Tibial nerve (tissue), 3 donors: ENCODE measurements at regions not wholly inside any gene's neighbourhood (a gene's known extent, or its start where the extent isn't known, plus 50 kb on each side); places are given as distances from the start of the nearest gene placed in this dataset.

Experiments used
- POLR2A ChIP-seq, 2 donors: fragments of 450-650 bp; IDR thresholded peaks; one replicate each; pipeline ENCODE4 v1.6.1; 2017; ENCODE audit warnings: antibody characterized with exemption in 2 of 2, mild to moderate bottlenecking in 2 of 2, moderate library complexity in 2 of 2
- TF ChIP-seq, protein P1 (sequence below), 5 experiments: fragments of 200-600 bp in 3 of 5; fragments of 450-650 bp in 2 of 5; sonication (generic) in 3 of 5; IDR thresholded peaks; one replicate each; pipeline ENCODE4 v1.5.1; 2016 to 2019; ENCODE audit warnings: antibody characterized with exemption in 5 of 5, mild to moderate bottlenecking in 3 of 5, moderate library complexity in 2 of 5

DNA sequence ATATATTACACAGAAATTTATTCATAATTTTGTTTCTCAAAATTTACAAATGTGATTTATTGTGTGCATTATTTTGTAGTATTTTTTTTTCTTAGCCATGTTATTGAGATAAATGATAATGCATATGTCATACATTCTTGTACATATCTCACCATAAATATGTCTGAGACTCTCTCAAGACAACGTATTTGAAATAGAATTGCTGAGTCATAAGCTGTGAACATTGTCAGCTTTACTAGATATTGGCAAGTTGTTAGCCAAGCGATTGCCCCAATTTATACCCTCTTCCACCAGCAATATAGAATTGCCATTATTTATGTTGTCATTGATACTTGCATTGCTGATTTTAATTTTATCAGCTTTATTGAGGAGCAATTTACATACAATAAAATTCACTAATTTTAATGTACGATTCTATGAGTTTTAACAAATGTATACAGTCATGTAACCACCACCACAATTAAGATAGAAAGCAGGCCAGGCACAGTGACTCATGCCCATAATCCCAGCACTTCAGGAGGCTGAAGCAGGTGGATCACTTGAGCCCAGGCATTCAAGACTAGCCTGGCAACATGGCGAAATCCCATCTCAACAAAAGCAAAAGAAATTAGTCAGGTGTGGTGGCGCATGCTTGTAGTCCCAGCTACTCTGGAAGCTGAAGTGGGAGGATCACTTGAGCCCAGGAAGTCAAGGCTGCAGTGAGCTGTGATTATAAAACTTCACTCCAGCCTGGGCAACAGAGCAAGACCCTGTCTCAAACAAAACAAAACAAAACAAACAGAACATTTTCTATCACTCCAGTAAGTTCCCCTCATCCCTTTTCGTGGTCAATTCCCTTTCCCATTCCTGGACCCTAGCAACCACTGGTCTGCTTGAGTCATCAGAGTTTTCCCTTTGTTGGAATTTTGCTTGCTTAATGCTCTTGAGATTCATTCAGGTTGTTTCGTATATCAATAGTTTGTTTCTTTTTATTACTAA lies 373.1 kb downstream of the MFSD1 start:
- TF ChIP-seq, protein P1, sequence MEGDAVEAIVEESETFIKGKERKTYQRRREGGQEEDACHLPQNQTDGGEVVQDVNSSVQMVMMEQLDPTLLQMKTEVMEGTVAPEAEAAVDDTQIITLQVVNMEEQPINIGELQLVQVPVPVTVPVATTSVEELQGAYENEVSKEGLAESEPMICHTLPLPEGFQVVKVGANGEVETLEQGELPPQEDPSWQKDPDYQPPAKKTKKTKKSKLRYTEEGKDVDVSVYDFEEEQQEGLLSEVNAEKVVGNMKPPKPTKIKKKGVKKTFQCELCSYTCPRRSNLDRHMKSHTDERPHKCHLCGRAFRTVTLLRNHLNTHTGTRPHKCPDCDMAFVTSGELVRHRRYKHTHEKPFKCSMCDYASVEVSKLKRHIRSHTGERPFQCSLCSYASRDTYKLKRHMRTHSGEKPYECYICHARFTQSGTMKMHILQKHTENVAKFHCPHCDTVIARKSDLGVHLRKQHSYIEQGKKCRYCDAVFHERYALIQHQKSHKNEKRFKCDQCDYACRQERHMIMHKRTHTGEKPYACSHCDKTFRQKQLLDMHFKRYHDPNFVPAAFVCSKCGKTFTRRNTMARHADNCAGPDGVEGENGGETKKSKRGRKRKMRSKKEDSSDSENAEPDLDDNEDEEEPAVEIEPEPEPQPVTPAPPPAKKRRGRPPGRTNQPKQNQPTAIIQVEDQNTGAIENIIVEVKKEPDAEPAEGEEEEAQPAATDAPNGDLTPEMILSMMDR (IDR thresholded peaks at IDR 0.05): no peak
- TF ChIP-seq POLR2A (IDR thresholded peaks at IDR 0.05): no peak
